GM10248 (cell line): ENCODE measurements at regions not wholly inside any gene's neighbourhood (a gene's known extent, or its start where the extent isn't known, plus 50 kb on each side); places are given as distances from the start of the nearest gene placed in this dataset.

Experiments
- CTCF ChIA-PET: fragments of 300-600 bp; sonication (Branson Sonifier 250); formaldehyde crosslinking; extraction: SDS; loops from one replicate; lab custom pipeline; 2021; ENCODE audit warnings: antibody characterized with exemption; lab: Yijun Ruan, JAX
- POLR2A ChIA-PET: fragments of 350-650 bp; sonication (Branson Sonifier 250); formaldehyde crosslinking; extraction: SDS; loops from one replicate; lab custom pipeline; 2020; ENCODE audit warnings: antibody characterized with exemption; lab: Yijun Ruan, JAX
- DNase-seq: peaks from one replicate; pipeline ENCODE4 v3.0.0; 2012; ENCODE audit errors: extremely low spot score
- TF ChIP-seq, protein P1 (sequence below): IDR thresholded peaks from 2 replicates; pipeline ENCODE4 v1.5.1; 2012; ENCODE audit warnings: mild to moderate bottlenecking, low read depth; ENCODE audit errors: extremely low read depth, missing control alignments, control extremely low read depth

GRCh38 chr4:72984351-72984750, 85.2 kb downstream of the COX18 start:
- DNase-seq, result no peak
- CTCF ChIA-PET, result interaction anchor here (0.7 to 1.5 kb wide), 3 partner anchors 9 to 14 kb away, joined by 3 read pairs; no protein-coding TSS in a partner anchor
- TF ChIP-seq, protein P1, sequence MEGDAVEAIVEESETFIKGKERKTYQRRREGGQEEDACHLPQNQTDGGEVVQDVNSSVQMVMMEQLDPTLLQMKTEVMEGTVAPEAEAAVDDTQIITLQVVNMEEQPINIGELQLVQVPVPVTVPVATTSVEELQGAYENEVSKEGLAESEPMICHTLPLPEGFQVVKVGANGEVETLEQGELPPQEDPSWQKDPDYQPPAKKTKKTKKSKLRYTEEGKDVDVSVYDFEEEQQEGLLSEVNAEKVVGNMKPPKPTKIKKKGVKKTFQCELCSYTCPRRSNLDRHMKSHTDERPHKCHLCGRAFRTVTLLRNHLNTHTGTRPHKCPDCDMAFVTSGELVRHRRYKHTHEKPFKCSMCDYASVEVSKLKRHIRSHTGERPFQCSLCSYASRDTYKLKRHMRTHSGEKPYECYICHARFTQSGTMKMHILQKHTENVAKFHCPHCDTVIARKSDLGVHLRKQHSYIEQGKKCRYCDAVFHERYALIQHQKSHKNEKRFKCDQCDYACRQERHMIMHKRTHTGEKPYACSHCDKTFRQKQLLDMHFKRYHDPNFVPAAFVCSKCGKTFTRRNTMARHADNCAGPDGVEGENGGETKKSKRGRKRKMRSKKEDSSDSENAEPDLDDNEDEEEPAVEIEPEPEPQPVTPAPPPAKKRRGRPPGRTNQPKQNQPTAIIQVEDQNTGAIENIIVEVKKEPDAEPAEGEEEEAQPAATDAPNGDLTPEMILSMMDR, result no peak
- POLR2A ChIA-PET, result no interaction called here

DNA sequence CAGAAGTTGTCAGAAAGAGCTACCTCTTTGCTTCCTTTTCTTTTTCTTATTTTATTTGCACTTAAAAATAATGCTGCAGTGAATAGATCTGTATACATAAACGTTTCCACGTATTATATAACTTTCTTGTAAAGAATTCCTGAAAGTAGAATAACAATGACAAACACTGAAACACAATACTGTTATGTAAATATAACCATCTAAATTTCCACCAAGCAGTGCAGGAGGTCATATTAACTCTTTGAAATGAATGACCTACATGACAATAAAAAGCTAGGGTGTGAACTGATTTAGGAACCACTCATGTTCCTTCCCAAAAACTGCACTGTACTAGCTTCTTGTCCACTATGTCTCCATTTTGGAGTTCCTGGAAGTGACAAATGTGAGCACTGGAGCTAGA, 85.8 kb downstream of the COX18 start:
- TF ChIP-seq, protein P1, result no peak
- CTCF ChIA-PET, result interaction anchor here (0.7 to 1.5 kb wide), 4 partner anchors 9 to 13 kb away, joined by 3 to 4 read pairs (median 3); no protein-coding TSS in a partner anchor
- no peak for DNase-seq
- POLR2A ChIA-PET, result no interaction called here

- ChIA-PET CTCF (interaction anchor here (0.7 kb wide), 1 partner anchor 10 kb away, joined by 3 read pairs; no protein-coding TSS in a partner anchor), POLR2A (no interaction called here)
- DNase-seq, result no peak
- TF ChIP-seq, protein P1, result no peak
Observed at GRCh38 chr4:72977936-72978485, 91.5 kb downstream of the COX18 start.

GRCh38 chr4:72975488-72975784, 94.1 kb downstream of the COX18 start:
- TF ChIP-seq, protein P1, result no peak
- DNase-seq, result no peak
- POLR2A ChIA-PET, result no interaction called here
- CTCF ChIA-PET, result interaction anchor here (1.1 to 1.3 kb wide), 2 partner anchors 8 to 29 kb away, joined by 3 to 4 read pairs; no protein-coding TSS in a partner anchor

DNA sequence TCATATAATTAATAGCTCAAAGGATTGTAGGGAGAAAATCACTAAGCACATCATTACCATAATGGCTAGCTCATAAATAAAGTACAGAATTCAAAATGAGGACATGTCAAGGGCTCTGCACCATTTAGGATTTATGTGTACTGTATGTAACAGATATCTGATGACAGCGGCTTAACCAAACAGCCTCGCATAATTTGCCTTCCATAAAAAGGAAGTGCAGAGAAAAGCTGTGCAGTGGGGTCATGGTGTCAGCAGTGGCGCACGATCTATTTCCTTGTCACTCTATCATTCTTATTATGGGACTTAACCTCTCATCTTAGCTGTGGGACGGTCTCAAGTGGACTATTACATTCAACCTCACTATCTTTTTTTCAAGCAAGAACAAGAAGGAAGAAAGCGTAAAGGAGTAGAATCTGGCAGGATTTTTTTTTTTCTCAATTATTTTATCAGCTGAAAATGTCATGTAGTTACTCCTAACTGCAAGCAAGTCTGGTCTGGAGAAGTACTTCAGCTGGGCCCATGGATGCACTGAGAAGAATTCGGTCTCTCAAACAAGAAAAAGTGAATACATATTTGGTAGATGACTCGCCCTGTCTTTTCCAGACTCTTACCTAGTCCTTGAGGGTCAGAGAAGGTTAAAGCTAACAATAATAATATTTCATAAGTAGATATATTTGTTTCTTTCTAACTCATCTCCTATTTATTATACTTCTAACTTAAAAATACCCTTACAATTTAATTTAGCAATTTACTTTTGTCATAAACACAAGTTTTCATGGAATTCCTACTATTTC, 94.6 kb downstream of the COX18 start:
- no peak for DNase-seq
- POLR2A ChIA-PET, result no interaction called here
- TF ChIP-seq, protein P1, result no peak
- CTCF ChIA-PET, result interaction anchor here (1.1 to 1.8 kb wide), 3 partner anchors 8 to 28 kb away, joined by 3 to 4 read pairs (median 4); no protein-coding TSS in a partner anchor

DNA sequence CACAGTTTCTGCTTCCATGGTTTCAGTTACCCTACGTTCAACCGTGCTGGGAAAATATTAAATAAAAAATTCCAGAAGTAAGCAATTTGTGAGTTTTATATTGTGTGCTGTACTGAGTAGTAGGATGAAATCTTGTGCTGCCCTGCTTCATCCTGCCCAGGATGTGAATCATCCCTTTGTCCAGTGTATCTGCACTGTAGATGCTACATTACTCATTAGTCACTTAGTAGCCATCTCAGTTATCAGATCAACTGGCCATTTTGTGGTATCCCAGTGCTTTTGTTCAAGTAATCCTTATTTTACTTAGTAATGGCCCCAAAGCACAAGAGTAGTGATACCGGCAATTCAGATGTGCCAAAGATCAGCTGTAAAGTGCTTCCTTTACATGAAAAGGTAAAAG, 97.9 kb downstream of the COX18 start:
- TF ChIP-seq, protein P1, result no peak
- ChIA-PET CTCF (no interaction called here), POLR2A (no interaction called here)
- DNase-seq, result no peak
